ENCODE measurements at regions not wholly inside any gene's neighbourhood (a gene's known extent, or its start where the extent isn't known, plus 50 kb on each side); places are given as distances from the start of the nearest gene placed in this dataset.

GRCh38 chr2:181384923-181385322, 72.3 kb upstream of the ITGA4 start:
- ATAC-seq (ENCODE audit: low FRiP score) (no peak), DNase-seq (no peak)
- Histone ChIP-seq H3K27ac (ENCODE audit: low read depth in 1 of 2, low read length in 2 of 2) (no peak overlapping the region), H3K9me3 (ENCODE audit: control insufficient read depth, low read length) (peaks cover 1% of the 10 kb centered on the region), H3K27me3 (ENCODE audit: control insufficient read depth in 1 of 2, insufficient read depth in 2 of 2, low read length in 1 of 2) (no peaks in the 10 kb centered on the region), H3K36me3 (ENCODE audit: control insufficient read depth in 1 of 2, insufficient read depth in 2 of 2, low read length in 1 of 2) (no peaks in the 10 kb centered on the region), H3K4me3 (ENCODE audit: low read length in 2 of 2) (no peak overlapping the region), H3K4me1 (ENCODE audit: control insufficient read depth in 1 of 2, insufficient read depth in 2 of 2, low read length in 2 of 2) (peaks cover 0 to 1% of the 10 kb centered on the region in 2 donors)
- WGBS, 2 donors = 86 to 96% methylated on average over 2 of the region's 2 CpGs
- intact Hi-C loops (cut with DNase I) = no loop called here

GRCh38 chr2:181389524-181389923, 67.7 kb upstream of the ITGA4 start:
- H3K36me3 ChIP-seq (ENCODE audit: control insufficient read depth in 1 of 2, insufficient read depth in 2 of 2, low read length in 1 of 2) = no peaks in the 10 kb centered on the region
- no peak overlapping the region for H3K27ac ChIP-seq (ENCODE audit: low read depth in 1 of 2, low read length in 2 of 2)
- DNase-seq (no peak), ATAC-seq (ENCODE audit: low FRiP score) (no peak)
- H3K9me3 ChIP-seq (ENCODE audit: control insufficient read depth, low read length) = no peaks in the 10 kb centered on the region
- no peaks in the 10 kb centered on the region for H3K4me1 ChIP-seq (ENCODE audit: control insufficient read depth in 1 of 2, insufficient read depth in 2 of 2, low read length in 2 of 2)
- intact Hi-C loops (cut with DNase I) = no loop called here
- WGBS, 2 donors = 85 to 88% methylated on average over 3 of the region's 3 CpGs
- no peaks in the 10 kb centered on the region for H3K27me3 ChIP-seq (ENCODE audit: control insufficient read depth in 1 of 2, insufficient read depth in 2 of 2, low read length in 1 of 2)
- no peak overlapping the region for H3K4me3 ChIP-seq (ENCODE audit: low read length in 2 of 2)

- 3 to 10% methylated on average over 1 of the region's 1 CpG for WGBS, 2 donors
- H3K4me1 ChIP-seq (ENCODE audit: control insufficient read depth in 1 of 2, insufficient read depth in 2 of 2, low read length in 2 of 2) = no peaks in the 10 kb centered on the region
- DNase-seq = no peak
- no peaks in the 10 kb centered on the region for H3K27me3 ChIP-seq (ENCODE audit: control insufficient read depth in 1 of 2, insufficient read depth in 2 of 2, low read length in 1 of 2)
- no peak overlapping the region for H3K4me3 ChIP-seq (ENCODE audit: low read length in 2 of 2)
- ATAC-seq (ENCODE audit: low FRiP score) = peak; percentile 60
- no peak overlapping the region for H3K27ac ChIP-seq (ENCODE audit: low read depth in 1 of 2, low read length in 2 of 2)
- intact Hi-C loops (cut with DNase I) = no loop called here
- no peaks in the 10 kb centered on the region for H3K36me3 ChIP-seq (ENCODE audit: control insufficient read depth in 1 of 2, insufficient read depth in 2 of 2, low read length in 1 of 2)
- no peaks in the 10 kb centered on the region for H3K9me3 ChIP-seq (ENCODE audit: control insufficient read depth, low read length)
These were observed 63.7 kb upstream of the ITGA4 start for GRCh38 chr2:181393472-181393871.

- no peak for ATAC-seq (ENCODE audit: low FRiP score)
- Histone ChIP-seq H3K27ac (ENCODE audit: low read depth in 1 of 2, low read length in 2 of 2) (no peak overlapping the region), H3K4me3 (ENCODE audit: low read length in 2 of 2) (no peak overlapping the region), H3K9me3 (ENCODE audit: control insufficient read depth, low read length) (no peaks in the 10 kb centered on the region), H3K4me1 (ENCODE audit: control insufficient read depth in 1 of 2, insufficient read depth in 2 of 2, low read length in 2 of 2) (no peaks in the 10 kb centered on the region), H3K36me3 (ENCODE audit: control insufficient read depth in 1 of 2, insufficient read depth in 2 of 2, low read length in 1 of 2) (no peaks in the 10 kb centered on the region), H3K27me3 (ENCODE audit: control insufficient read depth in 1 of 2, insufficient read depth in 2 of 2, low read length in 1 of 2) (no peaks in the 10 kb centered on the region)
- intact Hi-C loops (cut with DNase I) = no loop called here
- 75 to 80% methylated on average over 4 of the region's 4 CpGs for WGBS, 2 donors
- no peak for DNase-seq
These were observed 62.3 kb upstream of the ITGA4 start for GRCh38 chr2:181394741-181395437.

- Histone ChIP-seq H3K36me3 (ENCODE audit: control insufficient read depth in 1 of 2, insufficient read depth in 2 of 2, low read length in 1 of 2) (no peaks in the 10 kb centered on the region), H3K4me3 (ENCODE audit: low read length in 2 of 2) (no peak overlapping the region), H3K9me3 (ENCODE audit: control insufficient read depth, low read length) (no peaks in the 10 kb centered on the region), H3K27ac (ENCODE audit: low read depth in 1 of 2, low read length in 2 of 2) (no peak overlapping the region), H3K27me3 (ENCODE audit: control insufficient read depth in 1 of 2, insufficient read depth in 2 of 2, low read length in 1 of 2) (no peaks in the 10 kb centered on the region), H3K4me1 (ENCODE audit: control insufficient read depth in 1 of 2, insufficient read depth in 2 of 2, low read length in 2 of 2) (no peaks in the 10 kb centered on the region)
- ATAC-seq (ENCODE audit: low FRiP score) (no peak), DNase-seq (no peak)
- intact Hi-C loops (cut with DNase I) = no loop called here
- WGBS, 2 donors = 78 to 89% methylated on average over 2 of the region's 2 CpGs
These were observed 61.3 kb upstream of the ITGA4 start for GRCh38 chr2:181395851-181396250.

- no peaks in the 10 kb centered on the region for H3K9me3 ChIP-seq (ENCODE audit: control insufficient read depth, low read length)
- WGBS, 2 donors = 65 to 76% methylated on average over 6 of the region's 6 CpGs
These were observed 60.7 kb upstream of the ITGA4 start for GRCh38 chr2:181396256-181397123.

GRCh38 chr2:181397331-181397730, 59.9 kb upstream of the ITGA4 start:
- H3K27me3 ChIP-seq (ENCODE audit: control insufficient read depth in 1 of 2, insufficient read depth in 2 of 2, low read length in 1 of 2) = no peaks in the 10 kb centered on the region
- no peaks in the 10 kb centered on the region for H3K4me1 ChIP-seq (ENCODE audit: control insufficient read depth in 1 of 2, insufficient read depth in 2 of 2, low read length in 2 of 2)
- 70 to 79% methylated on average over 4 of the region's 4 CpGs for WGBS, 2 donors
- no peak for DNase-seq
- no peaks in the 10 kb centered on the region for H3K36me3 ChIP-seq (ENCODE audit: control insufficient read depth in 1 of 2, insufficient read depth in 2 of 2, low read length in 1 of 2)
- H3K9me3 ChIP-seq (ENCODE audit: control insufficient read depth, low read length) = no peaks in the 10 kb centered on the region
- ATAC-seq (ENCODE audit: low FRiP score) = no peak
- H3K4me3 ChIP-seq (ENCODE audit: low read length in 2 of 2) = no peak overlapping the region
- H3K27ac ChIP-seq (ENCODE audit: low read depth in 1 of 2, low read length in 2 of 2) = no peak overlapping the region
- intact Hi-C loops (cut with DNase I) = no loop called here

More at GRCh38 chr2:181396256-181397123, 60.7 kb upstream of the ITGA4 start:
- no peak for ATAC-seq (ENCODE audit: low FRiP score)
- Histone ChIP-seq H3K4me1 (ENCODE audit: control insufficient read depth in 1 of 2, insufficient read depth in 2 of 2, low read length in 2 of 2) (no peaks in the 10 kb centered on the region), H3K4me3 (ENCODE audit: low read length in 2 of 2) (no peak overlapping the region), H3K27ac (ENCODE audit: low read depth in 1 of 2, low read length in 2 of 2) (no peak overlapping the region), H3K36me3 (ENCODE audit: control insufficient read depth in 1 of 2, insufficient read depth in 2 of 2, low read length in 1 of 2) (no peaks in the 10 kb centered on the region), H3K27me3 (ENCODE audit: control insufficient read depth in 1 of 2, insufficient read depth in 2 of 2, low read length in 1 of 2) (no peaks in the 10 kb centered on the region)
- intact Hi-C loops (cut with DNase I) = no loop called here
- DNase-seq = no peak

- no peaks in the 10 kb centered on the region for H3K4me1 ChIP-seq (ENCODE audit: control insufficient read depth in 1 of 2, insufficient read depth in 2 of 2, low read length in 2 of 2)
- H3K4me3 ChIP-seq (ENCODE audit: low read length in 2 of 2) = no peak overlapping the region
- H3K36me3 ChIP-seq (ENCODE audit: control insufficient read depth in 1 of 2, insufficient read depth in 2 of 2, low read length in 1 of 2) = no peaks in the 10 kb centered on the region
- no peaks in the 10 kb centered on the region for H3K27me3 ChIP-seq (ENCODE audit: control insufficient read depth in 1 of 2, insufficient read depth in 2 of 2, low read length in 1 of 2)
- no peak for DNase-seq
- ATAC-seq (ENCODE audit: low FRiP score) = no peak
- WGBS, 2 donors = 85% methylated on average over 1 of the region's 1 CpG
- no peaks in the 10 kb centered on the region for H3K9me3 ChIP-seq (ENCODE audit: control insufficient read depth, low read length)
- intact Hi-C loops (cut with DNase I) = no loop called here
- no peak overlapping the region for H3K27ac ChIP-seq (ENCODE audit: low read depth in 1 of 2, low read length in 2 of 2)
These were observed 59.2 kb upstream of the ITGA4 start for GRCh38 chr2:181398000-181398399.

- H3K4me1 ChIP-seq (ENCODE audit: control insufficient read depth in 1 of 2, insufficient read depth in 2 of 2, low read length in 2 of 2) = no peaks in the 10 kb centered on the region
- H3K4me3 ChIP-seq (ENCODE audit: low read length in 2 of 2) = no peak overlapping the region
- H3K36me3 ChIP-seq (ENCODE audit: control insufficient read depth in 1 of 2, insufficient read depth in 2 of 2, low read length in 1 of 2) = no peaks in the 10 kb centered on the region
- intact Hi-C loops (cut with DNase I) = no loop called here
- WGBS, 2 donors = 84 to 87% methylated on average over 4 of the region's 4 CpGs
- no peaks in the 10 kb centered on the region for H3K9me3 ChIP-seq (ENCODE audit: control insufficient read depth, low read length)
- no peaks in the 10 kb centered on the region for H3K27me3 ChIP-seq (ENCODE audit: control insufficient read depth in 1 of 2, insufficient read depth in 2 of 2, low read length in 1 of 2)
- ATAC-seq (ENCODE audit: low FRiP score) (no peak), DNase-seq (no peak)
- H3K27ac ChIP-seq (ENCODE audit: low read depth in 1 of 2, low read length in 2 of 2) = no peak overlapping the region
These were observed 58.2 kb upstream of the ITGA4 start for GRCh38 chr2:181399027-181399426.
